GM19468 (cell line): ENCODE measurements at regions not wholly inside any gene's neighbourhood (a gene's known extent, or its start where the extent isn't known, plus 50 kb on each side); places are given as distances from the start of the nearest gene placed in this dataset.

Source experiments
- ATAC-seq: cut with Tn5 transposase; IDR thresholded peaks from one replicate; pipeline ENCODE4 v1.9.1; 2021; ENCODE audit warnings: mild to moderate bottlenecking, moderate library complexity, moderate number of reproducible peaks; ENCODE audit not compliant: unreplicated experiment; ENCODE audit errors: extremely low read depth

DNA sequence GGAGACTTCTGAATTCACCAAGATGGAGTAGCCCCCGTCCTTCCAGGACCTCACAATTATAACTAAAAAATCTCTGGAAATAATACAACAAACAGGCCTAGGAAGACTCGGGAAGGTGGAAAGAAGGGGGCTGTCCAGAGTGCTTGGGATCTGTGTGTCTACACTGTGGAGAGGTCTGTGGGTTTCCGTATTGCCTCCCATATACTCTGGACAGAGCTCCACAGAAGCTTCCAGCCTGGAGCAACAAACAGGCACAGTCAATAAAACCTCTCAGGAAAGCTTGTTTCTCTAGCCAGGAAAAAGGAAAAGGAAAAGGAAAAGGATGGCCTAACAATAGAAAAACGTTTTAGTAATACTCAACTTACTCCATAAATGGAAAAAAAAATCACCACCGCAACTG is 655.9 kb downstream of the DSC3 start:
- no peak for ATAC-seq

DNA sequence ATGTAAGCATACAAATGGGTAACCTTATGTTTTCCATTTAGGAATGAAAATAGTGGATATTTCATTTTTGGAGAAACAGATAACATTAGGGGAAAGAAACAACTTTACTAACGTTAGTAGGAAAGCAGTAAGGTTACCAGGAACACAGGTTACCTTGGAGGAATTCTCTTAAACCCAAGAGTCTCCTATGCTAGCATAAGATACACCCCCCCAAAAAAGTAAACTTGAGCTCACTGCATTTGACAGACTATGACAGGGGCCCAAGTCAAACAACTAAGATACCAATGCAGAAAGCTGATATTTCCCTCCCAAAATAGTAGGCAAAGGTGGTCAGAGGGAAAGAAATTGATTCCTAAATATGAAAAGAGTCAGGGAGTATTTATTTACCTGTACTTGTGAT is 656.9 kb downstream of the DSC3 start:
- ATAC-seq, result no peak

DNA sequence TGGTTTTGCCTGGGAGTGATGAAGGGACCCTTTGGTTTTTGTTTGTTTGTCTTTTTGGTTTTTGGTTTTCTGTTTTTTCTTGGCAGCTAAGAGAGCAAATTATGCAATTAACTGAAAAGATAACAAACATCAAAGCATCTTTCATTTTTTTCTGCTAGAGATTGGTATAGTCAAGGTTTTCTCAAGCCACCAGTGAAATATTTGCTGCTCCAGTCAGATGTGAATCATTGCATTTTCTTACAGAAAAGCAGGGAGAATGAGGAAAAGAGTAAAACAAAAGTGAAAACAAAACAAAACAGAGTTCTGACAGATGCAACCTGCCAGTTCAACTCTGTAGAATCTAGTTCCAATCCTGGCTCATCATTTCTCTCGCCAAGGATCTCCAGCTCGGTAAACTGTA is 660.7 kb downstream of the DSC3 start:
- no peak for ATAC-seq

DNA sequence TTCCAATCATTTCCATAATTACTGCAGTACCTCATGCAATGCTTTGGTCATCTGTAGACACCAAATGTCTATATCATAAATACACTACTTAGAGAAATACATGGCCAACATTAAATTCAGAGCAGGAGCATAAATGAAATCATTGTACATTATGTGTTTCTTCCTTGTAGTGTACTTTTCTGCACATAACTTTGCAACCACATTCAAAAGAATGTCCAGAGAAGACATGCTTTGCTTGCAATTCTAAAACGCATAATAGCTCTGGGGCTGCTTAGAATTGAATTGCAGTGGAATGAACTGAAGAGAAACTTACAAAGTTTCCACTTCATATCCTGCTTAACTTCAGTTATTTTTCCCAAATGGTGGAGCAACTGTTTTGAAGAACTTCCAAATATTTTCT is 664.4 kb downstream of the DSC3 start:
- ATAC-seq, result no peak

DNA sequence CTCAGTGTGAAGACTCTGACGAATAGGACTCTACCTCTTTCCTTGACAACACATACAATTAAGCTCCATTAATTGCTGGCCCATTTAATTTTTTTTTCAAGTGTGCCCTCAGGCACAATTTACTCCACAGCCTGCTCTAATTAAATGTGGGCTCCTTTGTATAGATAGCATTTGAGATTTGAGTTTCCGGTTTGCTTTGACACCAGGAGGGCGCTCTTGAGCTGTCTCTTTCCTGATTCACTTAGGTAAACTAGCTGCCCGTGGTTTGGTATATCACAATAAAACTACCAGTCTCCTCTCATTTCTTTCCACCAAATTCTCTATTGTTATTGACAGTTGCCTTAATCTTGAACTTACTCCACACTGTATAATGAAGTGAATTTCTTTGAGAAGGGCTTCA is 666.0 kb downstream of the DSC3 start:
- no peak for ATAC-seq

DNA sequence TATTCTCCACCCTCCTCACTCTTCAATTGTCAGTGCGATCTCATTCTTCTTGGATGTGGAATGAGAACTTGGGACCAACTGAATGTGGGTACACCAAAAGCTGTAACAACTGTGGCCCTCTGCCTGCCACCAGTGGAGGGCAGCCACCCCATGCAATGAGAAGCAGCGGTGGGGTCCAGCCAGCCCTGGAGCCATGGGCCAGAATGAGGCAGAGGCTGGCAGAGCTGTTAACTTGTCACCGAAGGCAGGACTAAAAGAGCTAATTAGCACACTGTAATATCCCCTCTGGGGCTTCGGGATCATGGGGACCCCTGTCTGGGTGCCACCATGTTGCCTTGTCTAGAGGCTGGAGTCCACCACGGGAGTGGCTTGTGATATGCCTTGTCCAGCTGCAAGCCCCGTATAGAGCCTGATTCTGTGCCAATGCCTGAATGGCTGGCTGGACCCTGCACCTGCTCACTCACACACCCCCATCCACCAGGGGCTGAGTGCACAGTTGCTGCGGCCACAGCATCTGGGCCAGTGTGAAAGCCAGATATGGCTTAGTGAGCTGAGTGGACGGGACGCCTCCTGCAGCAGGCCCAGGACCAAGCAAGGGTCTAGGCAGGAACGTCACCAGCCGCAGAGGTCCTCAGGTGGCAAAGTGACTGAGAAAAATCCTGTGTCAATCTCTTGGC is 680.5 kb downstream of the DSC3 start:
- no peak for ATAC-seq

DNA sequence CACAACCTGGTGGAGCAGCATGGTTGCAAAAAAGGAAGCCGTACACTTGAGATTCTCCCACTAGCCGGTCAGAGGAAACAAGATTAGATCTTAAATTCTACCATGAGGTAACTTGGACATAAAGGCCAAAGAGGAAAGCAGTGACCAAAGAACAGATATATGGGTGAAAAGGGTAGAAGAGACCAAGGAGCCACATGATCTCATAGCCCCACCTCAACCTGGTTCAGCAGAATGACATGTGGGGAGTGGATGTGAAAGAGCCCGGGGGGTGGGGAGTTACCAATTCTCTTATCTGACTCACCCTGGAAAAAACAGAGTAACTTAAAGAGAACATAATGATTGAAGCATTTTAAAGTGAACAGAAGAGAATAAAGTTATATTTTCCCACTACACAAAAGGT is 683.0 kb downstream of the DSC3 start:
- no peak for ATAC-seq

DNA sequence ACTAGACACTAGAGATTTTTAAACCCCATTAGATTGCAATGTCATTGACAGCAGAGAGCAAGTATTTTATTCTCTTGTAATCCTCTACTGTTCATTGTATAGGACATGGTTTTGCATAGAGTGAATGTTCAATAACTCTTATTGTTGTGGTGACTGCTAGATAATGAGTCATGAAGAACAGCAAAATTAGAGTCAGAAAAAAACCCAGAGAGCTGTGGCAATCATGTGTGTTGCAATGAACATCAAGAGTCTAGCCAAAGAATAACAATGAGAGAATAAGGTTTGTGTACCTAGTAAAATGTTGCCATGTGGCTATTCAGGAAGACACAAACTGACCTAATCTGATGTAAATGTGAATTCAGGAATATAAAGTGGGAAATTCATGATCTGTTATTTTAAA is 684.0 kb downstream of the DSC3 start:
- ATAC-seq, result no peak

DNA sequence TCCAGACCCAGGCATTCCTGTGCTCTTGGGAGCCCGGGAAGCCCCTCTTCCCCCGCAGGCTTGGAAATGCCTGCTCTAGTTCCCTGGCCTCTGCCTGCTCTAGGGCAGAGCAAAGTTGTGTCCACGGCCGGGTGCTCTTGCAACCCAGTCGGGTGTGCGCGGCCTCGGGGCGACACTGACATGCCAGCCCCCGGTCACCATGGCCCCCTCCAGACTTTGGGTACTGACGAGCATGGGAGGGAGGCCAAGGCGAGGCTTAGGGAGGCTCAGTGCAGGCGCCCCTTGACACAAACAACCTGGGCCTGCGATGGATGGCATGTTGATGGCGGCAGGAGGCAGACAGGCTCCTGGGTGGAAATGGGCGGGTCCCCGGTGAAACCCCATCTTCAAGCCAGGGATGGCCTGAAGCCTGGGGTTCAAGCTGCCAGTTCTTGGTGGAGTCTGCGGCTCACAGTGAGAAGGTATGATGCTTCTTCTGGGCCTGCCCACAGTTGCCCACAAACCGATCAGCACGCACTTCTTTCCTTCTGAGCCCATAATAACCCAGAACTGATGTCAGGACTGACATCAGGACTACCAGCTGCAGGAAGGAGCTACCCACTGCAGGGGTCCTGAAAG is 689.9 kb downstream of the DSC3 start:
- ATAC-seq, result no peak

DNA sequence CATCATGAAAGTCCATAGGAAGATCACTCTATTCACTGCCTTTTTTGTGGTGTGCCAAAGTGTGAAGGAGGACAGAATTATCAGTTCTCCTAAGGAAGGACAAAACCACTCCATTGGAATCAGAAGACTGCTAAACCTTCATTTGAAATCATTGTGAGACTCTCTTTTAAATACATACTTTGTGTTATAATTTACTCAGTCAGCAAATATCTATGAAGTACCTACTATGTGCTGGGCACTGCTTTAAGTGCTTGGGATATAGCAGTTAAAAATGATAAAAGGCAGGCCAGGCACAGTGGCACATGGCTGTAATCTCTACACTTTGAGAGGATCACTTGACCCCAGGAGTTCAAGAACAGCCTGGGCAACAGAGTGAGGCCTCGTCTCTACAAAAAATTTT is 692.3 kb downstream of the DSC3 start:
- no peak for ATAC-seq

DNA sequence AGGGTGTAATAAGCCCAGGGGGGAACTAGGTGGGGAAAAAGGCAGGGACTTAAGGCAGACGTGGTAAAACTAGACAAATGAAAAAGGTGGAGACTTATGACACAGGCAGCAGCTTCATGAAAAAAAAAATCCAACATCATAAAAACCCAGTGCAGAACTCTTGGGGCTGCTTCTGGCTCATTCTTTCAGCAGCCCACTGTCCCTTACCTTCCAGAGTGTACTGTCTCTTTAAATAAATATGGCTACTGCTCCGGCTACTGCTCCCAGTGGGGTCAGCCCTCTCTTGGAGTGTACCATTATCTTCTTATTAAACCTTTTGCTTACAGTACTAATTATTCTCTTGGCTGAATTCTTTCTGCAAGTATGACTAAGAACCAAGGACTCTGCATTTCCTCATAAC is 699.5 kb downstream of the DSC3 start:
- ATAC-seq, result no peak

DNA sequence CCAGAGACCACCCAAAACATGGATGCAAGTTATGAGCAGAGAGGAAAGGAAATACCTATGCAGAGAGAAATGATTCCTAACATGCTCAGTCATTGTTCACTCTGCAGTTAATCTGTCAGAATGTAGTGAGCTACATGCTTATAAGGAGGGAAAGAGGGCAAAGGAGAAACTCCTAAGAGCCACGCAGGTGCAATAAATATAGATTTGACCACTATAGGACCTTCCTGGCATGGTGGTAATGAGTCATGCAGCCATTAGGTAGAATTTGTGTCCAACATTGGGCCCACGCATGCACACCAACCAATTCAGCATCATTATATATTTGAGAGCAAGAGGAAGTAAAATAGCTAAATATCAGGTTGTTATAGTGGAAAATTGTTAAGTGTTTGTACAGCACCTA is 699.9 kb downstream of the DSC3 start:
- ATAC-seq, result no peak

DNA sequence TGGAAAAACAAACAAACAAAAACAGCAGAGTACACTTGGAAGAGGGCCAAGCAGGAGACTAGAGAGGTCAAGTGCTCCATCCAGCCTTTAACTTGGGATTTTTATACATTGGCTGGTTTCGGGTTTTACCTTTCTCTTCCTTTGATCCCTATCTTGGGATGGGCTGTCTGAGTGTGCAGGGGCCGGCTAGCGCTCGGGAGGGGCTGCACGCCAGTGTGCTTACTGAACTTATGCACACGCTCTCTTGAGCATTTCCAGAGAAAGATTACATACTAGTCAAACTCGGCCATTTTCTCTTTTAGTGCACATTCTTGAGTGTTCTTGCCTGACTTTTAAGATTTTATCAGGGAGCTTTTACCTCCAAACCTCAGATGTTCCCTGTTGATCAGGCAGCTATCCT is 707.8 kb downstream of the DSC3 start:
- no peak for ATAC-seq

DNA sequence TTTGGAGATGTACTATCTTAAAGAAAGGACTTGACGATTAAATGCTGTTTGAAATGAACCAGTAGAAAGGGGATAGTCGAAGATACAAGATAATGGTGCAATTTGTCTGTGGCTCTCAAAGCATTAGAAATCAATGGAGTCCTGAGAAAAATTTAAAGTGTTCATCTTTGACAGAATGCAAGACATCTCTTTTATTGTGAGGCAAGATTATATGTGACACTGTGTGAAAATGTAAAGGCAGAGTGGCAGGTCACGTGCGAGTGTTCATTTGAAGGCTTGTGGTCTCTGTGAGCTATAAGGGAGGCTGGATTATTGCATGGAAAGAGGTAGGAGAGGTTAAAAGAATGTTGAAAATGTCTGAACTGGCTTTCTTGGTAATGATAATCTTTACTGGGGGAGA is 709.2 kb downstream of the DSC3 start:
- no peak for ATAC-seq

DNA sequence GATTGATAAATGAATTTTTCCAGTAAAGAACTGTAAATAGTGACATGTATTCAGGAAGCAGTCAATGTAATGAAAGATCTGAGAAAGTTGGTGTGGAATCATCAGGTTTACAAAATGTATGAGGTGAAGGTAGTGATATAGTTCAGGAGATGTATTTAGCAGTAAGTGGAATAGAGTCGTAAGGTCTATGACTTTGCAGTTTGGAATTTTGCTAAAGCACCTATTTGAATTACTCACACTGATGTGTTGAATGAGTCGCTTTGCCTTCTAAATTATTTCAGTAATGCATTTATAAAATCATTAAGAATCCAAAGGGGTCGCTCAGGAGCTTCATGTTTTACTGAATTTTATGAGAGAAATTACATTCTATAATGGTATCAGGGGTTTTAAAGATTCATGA is 713.7 kb downstream of the DSC3 start:
- no peak for ATAC-seq

DNA sequence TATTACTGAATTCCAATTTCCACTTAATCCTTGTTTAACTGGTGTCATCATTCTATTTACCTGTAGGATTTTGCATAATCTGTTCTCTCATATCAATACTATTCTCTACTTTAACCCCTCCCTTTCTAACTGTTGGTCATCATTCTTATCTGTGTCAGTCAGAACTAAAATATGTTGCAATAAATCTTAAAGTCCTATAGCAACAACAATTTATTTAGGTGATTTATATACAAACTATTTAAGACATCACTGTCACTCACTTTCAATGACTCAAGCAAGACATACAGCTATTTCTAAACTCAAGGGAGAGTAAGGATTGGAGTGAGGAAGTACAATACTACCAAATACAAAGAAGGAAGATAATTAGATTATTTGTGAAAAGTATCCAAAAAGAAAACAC is 740.4 kb downstream of the DSC3 start:
- no peak for ATAC-seq

DNA sequence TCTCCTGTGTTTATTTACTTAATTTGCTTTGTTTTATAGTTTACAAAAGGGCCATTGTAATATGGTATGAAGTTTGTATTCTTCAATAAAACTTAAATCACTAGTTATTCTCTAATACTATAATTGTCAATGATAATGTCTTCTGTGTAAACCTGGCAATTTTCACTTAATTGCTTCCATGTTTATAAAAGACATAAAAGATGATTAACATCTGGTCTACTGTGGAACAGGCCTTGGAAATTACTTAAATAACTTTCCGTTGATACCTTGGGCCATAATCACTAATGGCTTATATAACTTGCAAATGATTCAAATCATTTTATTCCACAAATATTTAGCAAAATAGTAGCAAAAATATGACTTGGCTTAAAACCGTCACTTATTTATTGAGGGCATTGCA is 743.8 kb downstream of the DSC3 start:
- no peak for ATAC-seq

DNA sequence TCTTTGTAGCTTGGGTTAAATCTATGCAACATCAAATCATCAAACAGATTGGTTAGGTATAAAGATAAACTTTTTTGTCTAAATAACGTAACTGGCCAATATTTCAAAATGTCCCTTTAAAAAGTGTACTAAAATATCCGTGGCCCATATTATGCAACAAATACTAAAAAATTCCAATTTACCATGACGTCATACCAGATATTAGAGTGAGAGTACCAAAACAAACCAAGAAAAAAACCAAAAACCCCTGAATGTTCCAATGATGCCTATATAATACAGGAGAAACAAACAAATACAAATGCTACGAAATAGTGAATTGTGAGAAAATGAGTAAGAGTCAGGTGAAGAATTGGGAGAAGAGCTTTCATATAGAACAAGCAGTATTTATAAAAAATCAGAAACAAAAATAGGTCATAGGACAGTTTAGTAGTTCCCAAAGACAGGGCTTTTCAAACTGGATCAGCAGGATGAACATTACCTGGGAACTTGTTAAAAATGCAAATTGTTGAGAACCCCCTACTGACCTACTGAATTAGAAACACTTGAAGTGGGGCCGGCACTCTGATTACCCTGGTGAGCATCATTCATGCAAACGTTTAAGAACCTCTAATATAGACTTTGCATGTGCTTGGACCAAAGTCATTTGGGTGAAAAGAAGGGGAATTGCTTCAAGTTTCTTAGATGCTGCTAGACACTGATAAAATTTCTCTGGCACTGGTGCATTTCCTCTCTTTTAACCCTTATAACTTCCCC is 753.7 kb downstream of the DSC3 start:
- ATAC-seq, result no peak

DNA sequence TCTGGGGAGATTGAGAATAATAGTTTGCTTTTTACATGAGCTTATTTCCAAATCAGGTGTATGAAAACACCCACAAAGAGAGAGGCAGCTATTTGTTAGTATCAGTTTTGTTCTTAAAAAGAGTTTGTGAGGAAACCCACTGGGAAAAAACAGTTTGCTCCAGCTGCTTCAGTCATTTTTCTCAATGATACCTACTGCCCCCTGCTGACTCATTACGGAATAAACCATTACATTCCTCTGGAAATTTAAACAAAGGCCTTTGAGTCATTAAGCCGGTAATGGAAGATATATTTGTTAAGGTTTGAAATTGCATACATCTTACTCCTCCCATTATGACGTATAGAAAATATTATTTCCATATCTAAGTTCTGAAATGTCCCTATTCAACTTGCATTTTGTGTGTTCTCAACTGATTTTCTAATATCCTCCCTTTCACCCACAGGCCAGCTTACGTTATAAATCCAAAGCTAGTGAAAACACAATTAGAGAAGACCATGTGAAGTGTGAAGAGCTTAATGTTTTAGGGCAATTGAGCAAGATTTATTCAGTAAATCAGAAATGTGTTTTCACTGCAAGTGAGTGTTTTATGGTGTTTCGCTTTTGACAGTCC is 761.6 kb downstream of the DSC3 start:
- ATAC-seq, result no peak

DNA sequence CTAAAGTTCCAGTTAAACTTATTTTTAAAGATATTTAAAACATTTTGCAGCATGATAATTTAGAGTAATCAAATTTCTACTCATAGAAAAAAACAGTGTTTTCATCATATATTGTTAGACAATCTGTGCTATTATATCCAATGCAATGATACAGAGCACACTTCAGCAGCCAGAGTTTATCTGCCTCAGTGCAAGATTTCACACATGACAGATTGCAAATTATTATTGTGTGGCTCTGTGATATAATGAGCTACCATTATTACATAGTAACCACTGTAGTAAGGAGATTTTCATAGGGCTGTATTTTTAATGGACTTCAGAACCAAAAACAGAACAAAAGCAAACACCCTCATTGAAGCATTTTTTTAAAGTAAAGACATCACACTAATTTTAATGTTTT is 762.4 kb downstream of the DSC3 start:
- no peak for ATAC-seq

DNA sequence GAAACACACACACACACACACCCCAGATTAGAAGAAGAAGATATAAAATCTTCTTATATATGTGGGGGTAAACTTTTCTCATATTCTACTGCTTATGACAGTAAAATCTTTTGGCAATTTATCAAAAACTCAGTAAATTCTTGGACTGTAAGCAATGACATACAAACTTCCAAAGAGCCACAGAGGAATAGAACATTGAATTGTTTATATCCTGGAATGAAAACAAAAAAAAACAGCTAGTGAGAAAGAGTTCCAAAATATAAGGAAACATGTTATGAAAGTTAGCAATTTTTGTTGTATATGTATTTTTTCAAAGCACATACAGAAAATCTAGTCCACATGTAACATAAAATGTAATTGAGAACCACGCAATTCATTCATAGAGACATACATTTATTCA is 764.9 kb downstream of the DSC3 start:
- no peak for ATAC-seq
